DND-41 (cell line): ENCODE measurements at regions not wholly inside any gene's neighbourhood (a gene's known extent, or its start where the extent isn't known, plus 50 kb on each side); places are given as distances from the start of the nearest gene placed in this dataset.

Experiments used
- EZH2 ChIP-seq: IDR thresholded peaks from 3 replicates; pipeline ENCODE4 v1.6.1; 2012; ENCODE audit warnings: borderline replicate concordance, low read depth, mild to moderate bottlenecking, moderate library complexity, low read length, inconsistent platforms; ENCODE audit not compliant: severe bottlenecking
- TF ChIP-seq, protein P1 (sequence below): IDR thresholded peaks from 2 replicates; pipeline ENCODE4 v1.5.1; 2012; ENCODE audit warnings: borderline replicate concordance, low read length, moderate library complexity, mild to moderate bottlenecking; ENCODE audit not compliant: poor library complexity, severe bottlenecking; ENCODE audit errors: extremely low read depth

DNA sequence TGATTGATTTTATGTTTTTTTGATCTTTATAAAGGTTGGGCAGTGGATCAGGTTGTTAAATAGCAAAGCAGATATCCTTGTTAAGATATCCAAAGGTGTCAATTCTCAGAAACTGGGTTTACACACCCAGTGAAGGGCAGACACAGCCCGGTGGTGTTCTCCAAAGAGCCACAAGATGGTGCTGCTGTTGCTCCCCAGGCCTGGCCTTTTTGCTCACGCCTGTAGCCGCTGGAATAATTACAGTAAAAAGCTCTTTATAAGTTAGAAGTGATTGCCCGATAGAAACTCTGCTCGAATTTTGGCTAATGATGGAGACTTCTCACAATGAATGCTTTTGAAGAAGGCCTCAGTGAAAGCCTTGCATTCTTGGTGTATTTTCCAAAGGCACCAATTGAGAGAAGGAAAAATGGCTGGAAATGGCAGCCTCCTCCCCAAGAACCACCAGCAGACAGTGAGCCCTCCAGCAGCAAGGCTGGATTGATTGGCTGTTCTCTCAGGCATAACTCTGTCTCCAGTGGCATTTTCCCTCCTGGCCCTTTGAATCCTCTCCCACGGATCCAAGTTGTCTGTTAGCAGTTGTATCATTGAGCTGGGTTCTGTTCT lies 120.5 kb upstream of the CHD6 start:
- TF ChIP-seq, protein P1, sequence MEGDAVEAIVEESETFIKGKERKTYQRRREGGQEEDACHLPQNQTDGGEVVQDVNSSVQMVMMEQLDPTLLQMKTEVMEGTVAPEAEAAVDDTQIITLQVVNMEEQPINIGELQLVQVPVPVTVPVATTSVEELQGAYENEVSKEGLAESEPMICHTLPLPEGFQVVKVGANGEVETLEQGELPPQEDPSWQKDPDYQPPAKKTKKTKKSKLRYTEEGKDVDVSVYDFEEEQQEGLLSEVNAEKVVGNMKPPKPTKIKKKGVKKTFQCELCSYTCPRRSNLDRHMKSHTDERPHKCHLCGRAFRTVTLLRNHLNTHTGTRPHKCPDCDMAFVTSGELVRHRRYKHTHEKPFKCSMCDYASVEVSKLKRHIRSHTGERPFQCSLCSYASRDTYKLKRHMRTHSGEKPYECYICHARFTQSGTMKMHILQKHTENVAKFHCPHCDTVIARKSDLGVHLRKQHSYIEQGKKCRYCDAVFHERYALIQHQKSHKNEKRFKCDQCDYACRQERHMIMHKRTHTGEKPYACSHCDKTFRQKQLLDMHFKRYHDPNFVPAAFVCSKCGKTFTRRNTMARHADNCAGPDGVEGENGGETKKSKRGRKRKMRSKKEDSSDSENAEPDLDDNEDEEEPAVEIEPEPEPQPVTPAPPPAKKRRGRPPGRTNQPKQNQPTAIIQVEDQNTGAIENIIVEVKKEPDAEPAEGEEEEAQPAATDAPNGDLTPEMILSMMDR: peak; percentile 87
- TF ChIP-seq EZH2: no peak
